GM23338 (cell line): ENCODE measurements at regions not wholly inside any gene's neighbourhood (a gene's known extent, or its start where the extent isn't known, plus 50 kb on each side); places are given as distances from the start of the nearest gene placed in this dataset.

Experiments
- ATAC-seq: fragments of 200-7000 bp; cut with Tn5 transposase; 3 replicates; pipeline ENCODE4 v1.9.1; 2020
- DNase-seq: peaks from one replicate; pipeline ENCODE4 v3.0.0-alpha.2; 2015; ENCODE audit warnings: low spot score
- H2AFZ ChIP-seq: fragments of 200-600 bp; sonication (generic); 2 replicates; pipeline ENCODE4 v1.8.0; 2016; ENCODE audit warnings: antibody characterized with exemption, mild to moderate bottlenecking, moderate library complexity
- H3F3A ChIP-seq: fragments of 200-600 bp; sonication (generic); replicated peaks from 2 replicates; pipeline ENCODE4 v1.8.0; 2017; ENCODE audit warnings: antibody characterized with exemption, mixed run types, low read depth
- H3K27ac ChIP-seq: fragments of 200-600 bp; sonication (generic); 2 replicates; pipeline ENCODE4 v1.6.1; 2016; ENCODE audit warnings: low read depth
- H3K27me3 ChIP-seq: fragments of 200-600 bp; sonication (generic); 2 replicates; pipeline ENCODE4 v1.8.0; 2016; ENCODE audit warnings: mild to moderate bottlenecking, mixed run types, moderate library complexity; ENCODE audit not compliant: insufficient read depth
- H3K36me3 ChIP-seq: fragments of 200-600 bp; sonication (generic); 2 replicates; pipeline ENCODE4 v1.8.0; 2016; ENCODE audit warnings: mild to moderate bottlenecking; ENCODE audit not compliant: insufficient read depth
- H3K4me1 ChIP-seq: fragments of 200-600 bp; sonication (generic); 2 replicates; pipeline ENCODE4 v1.8.0; 2016; ENCODE audit warnings: mild to moderate bottlenecking, moderate library complexity; ENCODE audit not compliant: insufficient read depth
- H3K4me2 ChIP-seq: fragments of 200-600 bp; sonication (generic); 2 replicates; pipeline ENCODE4 v1.7.1; 2017; ENCODE audit warnings: mixed run types
- H3K4me3 ChIP-seq: fragments of 200-600 bp; sonication (generic); 2 replicates; pipeline ENCODE4 v1.6.1; 2016; ENCODE audit warnings: mixed run types
- H3K79me2 ChIP-seq: fragments of 200-600 bp; sonication (generic); replicated peaks from 2 replicates; pipeline ENCODE4 v1.8.0; 2017; ENCODE audit warnings: mild to moderate bottlenecking; ENCODE audit not compliant: insufficient read depth
- H3K9me2 ChIP-seq: fragments of 200-600 bp; sonication (generic); 2 replicates; pipeline ENCODE4 v1.8.0; 2017; ENCODE audit not compliant: insufficient read depth
- H4K20me1 ChIP-seq: fragments of 200-600 bp; sonication (generic); replicated peaks from 2 replicates; pipeline ENCODE4 v1.8.0; 2017; ENCODE audit warnings: mild to moderate bottlenecking; ENCODE audit not compliant: insufficient read depth
- H3K27ac Mint-ChIP-seq: 2 replicates; pipeline ENCODE4 v1.8.0; 2020; ENCODE audit warnings: inconsistent platforms, mild to moderate bottlenecking, moderate library complexity, mixed read lengths
- H3K27me3 Mint-ChIP-seq: 3 replicates; pipeline ENCODE4 v1.8.0; 2022; ENCODE audit warnings: low read depth, mild to moderate bottlenecking, moderate library complexity, mixed read lengths, inconsistent platforms; ENCODE audit not compliant: insufficient read depth, poor library complexity
- H3K36me3 Mint-ChIP-seq: 3 replicates; pipeline ENCODE4 v1.8.0; 2021; ENCODE audit warnings: low read depth, mild to moderate bottlenecking, inconsistent platforms, moderate library complexity, mixed read lengths
- H3K4me1 Mint-ChIP-seq: 3 replicates; pipeline ENCODE4 v1.8.0; 2020; ENCODE audit warnings: mild to moderate bottlenecking, inconsistent platforms, mixed read lengths
- H3K4me3 Mint-ChIP-seq: 3 replicates; pipeline ENCODE4 v1.8.0; 2021; ENCODE audit warnings: moderate library complexity, mild to moderate bottlenecking, inconsistent platforms, mixed read lengths
- H3K9me3 Mint-ChIP-seq: 3 replicates; pipeline ENCODE4 v1.8.0; 2020; ENCODE audit warnings: moderate library complexity, mild to moderate bottlenecking, inconsistent platforms, mixed read lengths
- EZH2 ChIP-seq: fragments of 200-600 bp; sonication (generic); IDR thresholded peaks from one replicate; pipeline ENCODE4 v1.8.0; 2017; ENCODE audit warnings: antibody characterized with exemption, mild to moderate bottlenecking, low read depth; ENCODE audit not compliant: unreplicated experiment
- JUNB ChIP-seq: IDR thresholded peaks from one replicate; pipeline ENCODE4 v1.6.1; 2016; ENCODE audit warnings: antibody characterized with exemption; ENCODE audit not compliant: unreplicated experiment
- NANOG ChIP-seq: IDR thresholded peaks from 2 replicates; pipeline ENCODE4 v1.6.1; 2016; ENCODE audit warnings: antibody characterized with exemption, borderline replicate concordance
- STAT1 ChIP-seq: IDR thresholded peaks from one replicate; pipeline ENCODE4 v1.6.1; 2016; ENCODE audit warnings: antibody characterized with exemption; ENCODE audit not compliant: unreplicated experiment
- ZNF331 ChIP-seq: fragments of 250-450 bp; sonication (Bioruptor Pico); IDR thresholded peaks from 2 replicates; pipeline ENCODE4 v1.5.0; 2020; ENCODE audit warnings: low read depth, mild to moderate bottlenecking, moderate library complexity
- TF ChIP-seq, protein P1 (sequence below): fragments of 250-450 bp; sonication (Bioruptor Pico); IDR thresholded peaks from 2 replicates; pipeline ENCODE4 v1.5.0; 2020; ENCODE audit warnings: mild to moderate bottlenecking, moderate library complexity
- TF ChIP-seq, protein P2 (sequence below), 2 experiments: fragments of 200-600 bp in 1 of 2; sonication (generic) in 1 of 2; conservative IDR thresholded peaks; 2 replicates each; pipeline versions ENCODE4 v1.5.1 to v1.6.1; 2016 to 2017; ENCODE audit warnings: antibody characterized with exemption in 2 of 2, low read depth in 2 of 2, mild to moderate bottlenecking in 2 of 2, moderate library complexity in 1 of 2

DNA sequence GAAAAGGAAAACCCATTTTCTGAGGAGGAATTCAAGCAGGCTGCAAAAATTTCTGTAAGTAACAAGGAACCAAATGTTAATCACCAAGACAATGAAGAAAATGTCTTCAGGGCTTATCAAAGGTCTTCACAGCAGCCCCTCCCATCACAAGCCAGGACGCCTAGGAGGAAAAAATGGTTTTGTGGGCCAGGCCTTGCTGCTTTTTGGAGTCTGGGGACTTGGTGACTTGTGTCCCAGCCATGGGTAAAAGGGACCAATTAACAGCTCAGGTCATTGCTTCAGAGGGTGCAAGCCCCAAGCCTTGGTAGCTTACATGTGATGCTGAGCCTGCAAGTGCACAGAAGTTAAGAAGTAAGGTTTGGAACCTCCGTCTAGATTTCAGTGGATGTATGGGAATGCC, 55.7 kb upstream of the FOXP2 start:
- Histone ChIP-seq H3K27me3 (no peaks in the 10 kb centered on the region), H3K4me2 (no peak overlapping the region), H3K9me2 (0 out of 2 replicates have a peak, but pooled peaks cover 3% of the 10 kb centered on the region), H3K4me3 (no peak overlapping the region), H3K36me3 (no peaks in the 10 kb centered on the region), H3K4me1 (peaks cover 18% of the 10 kb centered on the region), H3K27ac (no peak overlapping the region), H4K20me1 (no peaks in the 10 kb centered on the region), H2AFZ (no peak overlapping the region), H3K79me2 (no peaks in the 10 kb centered on the region), H3F3A (no peaks in the 10 kb centered on the region)
- DNase-seq (no peak), ATAC-seq (no peak)
- no peak overlapping the region for H3K27ac Mint-ChIP-seq
- no peak for TF ChIP-seq STAT1
- TF ChIP-seq EZH2 = no peak
- no peak for TF ChIP-seq JUNB
- TF ChIP-seq ZNF331 (CRISPR knock-in tag) = no peak
- TF ChIP-seq, protein P1, sequence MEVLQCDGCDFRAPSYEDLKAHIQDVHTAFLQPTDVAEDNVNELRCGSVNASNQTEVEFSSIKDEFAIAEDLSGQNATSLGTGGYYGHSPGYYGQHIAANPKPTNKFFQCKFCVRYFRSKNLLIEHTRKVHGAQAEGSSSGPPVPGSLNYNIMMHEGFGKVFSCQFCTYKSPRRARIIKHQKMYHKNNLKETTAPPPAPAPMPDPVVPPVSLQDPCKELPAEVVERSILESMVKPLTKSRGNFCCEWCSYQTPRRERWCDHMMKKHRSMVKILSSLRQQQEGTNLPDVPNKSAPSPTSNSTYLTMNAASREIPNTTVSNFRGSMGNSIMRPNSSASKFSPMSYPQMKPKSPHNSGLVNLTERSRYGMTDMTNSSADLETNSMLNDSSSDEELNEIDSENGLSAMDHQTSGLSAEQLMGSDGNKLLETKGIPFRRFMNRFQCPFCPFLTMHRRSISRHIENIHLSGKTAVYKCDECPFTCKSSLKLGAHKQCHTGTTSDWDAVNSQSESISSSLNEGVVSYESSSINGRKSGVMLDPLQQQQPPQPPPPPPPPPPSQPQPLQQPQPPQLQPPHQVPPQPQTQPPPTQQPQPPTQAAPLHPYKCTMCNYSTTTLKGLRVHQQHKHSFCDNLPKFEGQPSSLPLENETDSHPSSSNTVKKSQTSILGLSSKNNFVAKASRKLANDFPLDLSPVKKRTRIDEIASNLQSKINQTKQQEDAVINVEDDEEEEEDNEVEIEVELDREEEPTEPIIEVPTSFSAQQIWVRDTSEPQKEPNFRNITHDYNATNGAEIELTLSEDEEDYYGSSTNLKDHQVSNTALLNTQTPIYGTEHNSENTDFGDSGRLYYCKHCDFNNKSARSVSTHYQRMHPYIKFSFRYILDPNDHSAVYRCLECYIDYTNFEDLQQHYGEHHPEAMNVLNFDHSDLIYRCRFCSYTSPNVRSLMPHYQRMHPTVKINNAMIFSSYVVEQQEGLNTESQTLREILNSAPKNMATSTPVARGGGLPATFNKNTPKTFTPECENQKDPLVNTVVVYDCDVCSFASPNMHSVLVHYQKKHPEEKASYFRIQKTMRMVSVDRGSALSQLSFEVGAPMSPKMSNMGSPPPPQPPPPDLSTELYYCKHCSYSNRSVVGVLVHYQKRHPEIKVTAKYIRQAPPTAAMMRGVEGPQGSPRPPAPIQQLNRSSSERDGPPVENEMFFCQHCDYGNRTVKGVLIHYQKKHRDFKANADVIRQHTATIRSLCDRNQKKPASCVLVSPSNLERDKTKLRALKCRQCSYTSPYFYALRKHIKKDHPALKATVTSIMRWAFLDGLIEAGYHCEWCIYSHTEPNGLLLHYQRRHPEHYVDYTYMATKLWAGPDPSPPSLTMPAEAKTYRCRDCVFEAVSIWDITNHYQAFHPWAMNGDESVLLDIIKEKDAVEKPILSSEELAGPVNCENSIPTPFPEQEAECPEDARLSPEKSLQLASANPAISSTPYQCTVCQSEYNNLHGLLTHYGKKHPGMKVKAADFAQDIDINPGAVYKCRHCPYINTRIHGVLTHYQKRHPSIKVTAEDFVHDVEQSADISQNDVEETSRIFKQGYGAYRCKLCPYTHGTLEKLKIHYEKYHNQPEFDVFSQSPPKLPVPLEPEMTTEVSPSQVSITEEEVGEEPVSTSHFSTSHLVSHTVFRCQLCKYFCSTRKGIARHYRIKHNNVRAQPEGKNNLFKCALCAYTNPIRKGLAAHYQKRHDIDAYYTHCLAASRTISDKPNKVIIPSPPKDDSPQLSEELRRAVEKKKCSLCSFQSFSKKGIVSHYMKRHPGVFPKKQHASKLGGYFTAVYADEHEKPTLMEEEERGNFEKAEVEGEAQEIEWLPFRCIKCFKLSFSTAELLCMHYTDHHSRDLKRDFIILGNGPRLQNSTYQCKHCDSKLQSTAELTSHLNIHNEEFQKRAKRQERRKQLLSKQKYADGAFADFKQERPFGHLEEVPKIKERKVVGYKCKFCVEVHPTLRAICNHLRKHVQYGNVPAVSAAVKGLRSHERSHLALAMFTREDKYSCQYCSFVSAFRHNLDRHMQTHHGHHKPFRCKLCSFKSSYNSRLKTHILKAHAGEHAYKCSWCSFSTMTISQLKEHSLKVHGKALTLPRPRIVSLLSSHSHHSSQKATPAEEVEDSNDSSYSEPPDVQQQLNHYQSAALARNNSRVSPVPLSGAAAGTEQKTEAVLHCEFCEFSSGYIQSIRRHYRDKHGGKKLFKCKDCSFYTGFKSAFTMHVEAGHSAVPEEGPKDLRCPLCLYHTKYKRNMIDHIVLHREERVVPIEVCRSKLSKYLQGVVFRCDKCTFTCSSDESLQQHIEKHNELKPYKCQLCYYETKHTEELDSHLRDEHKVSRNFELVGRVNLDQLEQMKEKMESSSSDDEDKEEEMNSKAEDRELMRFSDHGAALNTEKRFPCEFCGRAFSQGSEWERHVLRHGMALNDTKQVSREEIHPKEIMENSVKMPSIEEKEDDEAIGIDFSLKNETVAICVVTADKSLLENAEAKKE (CRISPR knock-in tag) = no peak
- TF ChIP-seq NANOG = no peak
- TF ChIP-seq, protein P2, sequence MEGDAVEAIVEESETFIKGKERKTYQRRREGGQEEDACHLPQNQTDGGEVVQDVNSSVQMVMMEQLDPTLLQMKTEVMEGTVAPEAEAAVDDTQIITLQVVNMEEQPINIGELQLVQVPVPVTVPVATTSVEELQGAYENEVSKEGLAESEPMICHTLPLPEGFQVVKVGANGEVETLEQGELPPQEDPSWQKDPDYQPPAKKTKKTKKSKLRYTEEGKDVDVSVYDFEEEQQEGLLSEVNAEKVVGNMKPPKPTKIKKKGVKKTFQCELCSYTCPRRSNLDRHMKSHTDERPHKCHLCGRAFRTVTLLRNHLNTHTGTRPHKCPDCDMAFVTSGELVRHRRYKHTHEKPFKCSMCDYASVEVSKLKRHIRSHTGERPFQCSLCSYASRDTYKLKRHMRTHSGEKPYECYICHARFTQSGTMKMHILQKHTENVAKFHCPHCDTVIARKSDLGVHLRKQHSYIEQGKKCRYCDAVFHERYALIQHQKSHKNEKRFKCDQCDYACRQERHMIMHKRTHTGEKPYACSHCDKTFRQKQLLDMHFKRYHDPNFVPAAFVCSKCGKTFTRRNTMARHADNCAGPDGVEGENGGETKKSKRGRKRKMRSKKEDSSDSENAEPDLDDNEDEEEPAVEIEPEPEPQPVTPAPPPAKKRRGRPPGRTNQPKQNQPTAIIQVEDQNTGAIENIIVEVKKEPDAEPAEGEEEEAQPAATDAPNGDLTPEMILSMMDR (conservative IDR thresholded peaks at IDR 0.05; ENCODE audit: low read depth in 2 of 2) = no peak
- H3K9me3 Mint-ChIP-seq = peaks cover 12% of the 10 kb centered on the region
- no peak overlapping the region for H3K4me3 Mint-ChIP-seq
- peaks cover 10% of the 10 kb centered on the region for H3K36me3 Mint-ChIP-seq
- peaks cover 2% of the 10 kb centered on the region for H3K27me3 Mint-ChIP-seq
- peaks cover 20% of the 10 kb centered on the region for H3K4me1 Mint-ChIP-seq
